ENCODE measurements at regions not wholly inside any gene's neighbourhood (a gene's known extent, or its start where the extent isn't known, plus 50 kb on each side); places are given as distances from the start of the nearest gene placed in this dataset.

GRCh38 chr5:155402927-155403640 lies 389.5 kb downstream of the KIF4B start (continued):
- TF ChIP-seq CHD7 (IDR thresholded peaks at IDR 0.05; ENCODE audit: insufficient replicate concordance, low read length) (no peak), HDAC2 (IDR thresholded peaks at IDR 0.05; ENCODE audit: borderline replicate concordance in 1 of 2, low read depth in 2 of 2, low read length in 2 of 2) (no peak), SIRT6 (IDR thresholded peaks at IDR 0.05; ENCODE audit: low read length) (no peak)

Data from H1 (cell line).